Ascending aorta (tissue), 2 donors: ENCODE measurements at regions not wholly inside any gene's neighbourhood (a gene's known extent, or its start where the extent isn't known, plus 50 kb on each side); places are given as distances from the start of the nearest gene placed in this dataset.

Experiments
- DNase-seq, 2 donors: peaks; one replicate each; pipeline ENCODE4 v3.0.0-alpha.2; 2019; ENCODE audit warnings: low spot score in 2 of 2
- H3K27ac ChIP-seq, 2 donors: fragments of 200-600 bp; sonication (generic); one replicate each; pipeline ENCODE4 v1.5.1; 2016 to 2017; ENCODE audit warnings: mild to moderate bottlenecking in 1 of 2
- H3K27me3 ChIP-seq: fragments of 200-600 bp; sonication (generic); one replicate; pipeline ENCODE4 v1.5.1; 2017
- H3K36me3 ChIP-seq, 2 donors: fragments of 200-600 bp; sonication (generic); one replicate each; pipeline ENCODE4 v1.5.1; 2016
- H3K4me1 ChIP-seq, 2 donors: fragments of 200-600 bp; sonication (generic); one replicate each; pipeline ENCODE4 v1.5.1; 2016 to 2017; ENCODE audit warnings: mild to moderate bottlenecking in 1 of 2
- H3K4me3 ChIP-seq, 2 donors: fragments of 200-600 bp; sonication (generic); one replicate each; pipeline ENCODE4 v1.5.1; 2016 to 2017; ENCODE audit warnings: mild to moderate bottlenecking in 1 of 2
- H3K9me3 ChIP-seq, 2 donors: fragments of 200-600 bp; sonication (generic); one replicate each; pipeline ENCODE4 v1.5.1; 2016
- CTCF ChIP-seq, 3 experiments: fragments of 200-600 bp in 2 of 3; fragments of 450-650 bp in 1 of 3; sonication (generic) in 2 of 3; IDR thresholded peaks; one replicate each; pipeline ENCODE4 v1.5.1; 2016 to 2019; ENCODE audit warnings: antibody characterized with exemption in 3 of 3, mild to moderate bottlenecking in 1 of 3, moderate library complexity in 1 of 3
- intact Hi-C: fragments of 100-400 bp; cut with DNase I; formaldehyde crosslinking; loops from one replicate; pipeline ENCODE4 v1.15.1; 2023

DNA sequence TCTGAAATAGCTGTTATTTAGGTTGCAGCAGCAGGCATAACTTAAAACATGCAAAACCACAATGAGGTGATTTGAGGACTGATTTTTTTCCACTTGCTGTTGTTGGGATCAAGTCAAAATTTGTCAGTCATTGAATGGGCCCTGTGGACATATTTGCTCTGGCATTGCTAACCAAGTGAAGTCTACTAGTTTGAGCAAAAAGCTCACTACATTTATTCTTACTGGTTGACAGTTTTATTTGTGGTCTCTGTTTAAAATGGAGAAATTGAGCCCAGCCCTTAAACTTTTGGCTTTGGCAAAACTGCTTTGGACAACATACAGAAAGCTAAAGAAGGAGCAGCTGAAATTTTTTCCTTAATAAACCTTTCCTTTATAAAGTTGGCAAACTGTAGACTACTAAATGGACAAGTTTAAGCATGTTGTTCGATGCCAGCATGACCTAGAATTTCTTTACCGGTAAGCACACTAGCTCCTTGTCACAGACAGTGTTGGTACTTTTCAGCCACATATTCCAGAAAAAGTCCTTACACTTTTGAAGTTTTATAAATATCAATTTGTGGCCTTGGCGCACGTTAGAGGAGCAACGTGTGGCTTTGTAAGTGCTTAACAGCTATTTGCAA lies 234.6 kb downstream of the USP25 start:
- no peak for DNase-seq
- TF ChIP-seq CTCF (IDR thresholded peaks at IDR 0.05), result no peak
- Histone ChIP-seq H3K4me1 (no peaks in the 10 kb centered on the region), H3K4me3 (no peak overlapping the region), H3K27me3 (no peaks in the 10 kb centered on the region), H3K9me3 (no peaks in the 10 kb centered on the region), H3K27ac (no peak overlapping the region), H3K36me3 (no peaks in the 10 kb centered on the region)
- intact Hi-C loops, result no loop called here

GRCh38 chr21:15966231-15966630 lies 236.4 kb downstream of the USP25 start:
- Histone ChIP-seq H3K4me3 (no peak overlapping the region), H3K27ac (no peak overlapping the region), H3K27me3 (no peaks in the 10 kb centered on the region), H3K9me3 (no peaks in the 10 kb centered on the region), H3K4me1 (no peaks in the 10 kb centered on the region), H3K36me3 (no peaks in the 10 kb centered on the region)
- no peak for DNase-seq
- no peak for TF ChIP-seq CTCF (IDR thresholded peaks at IDR 0.05)
- intact Hi-C loops, result no loop called here

GRCh38 chr21:15966651-15967050 lies 236.9 kb downstream of the USP25 start:
- H3K36me3 ChIP-seq, result no peaks in the 10 kb centered on the region
- H3K4me3 ChIP-seq, result no peak overlapping the region
- no peaks in the 10 kb centered on the region for H3K4me1 ChIP-seq
- no peak for DNase-seq
- no peak for TF ChIP-seq CTCF (IDR thresholded peaks at IDR 0.05)
- H3K9me3 ChIP-seq, result no peaks in the 10 kb centered on the region
- no peak overlapping the region for H3K27ac ChIP-seq
- intact Hi-C loops, result no loop called here
- no peaks in the 10 kb centered on the region for H3K27me3 ChIP-seq

DNA sequence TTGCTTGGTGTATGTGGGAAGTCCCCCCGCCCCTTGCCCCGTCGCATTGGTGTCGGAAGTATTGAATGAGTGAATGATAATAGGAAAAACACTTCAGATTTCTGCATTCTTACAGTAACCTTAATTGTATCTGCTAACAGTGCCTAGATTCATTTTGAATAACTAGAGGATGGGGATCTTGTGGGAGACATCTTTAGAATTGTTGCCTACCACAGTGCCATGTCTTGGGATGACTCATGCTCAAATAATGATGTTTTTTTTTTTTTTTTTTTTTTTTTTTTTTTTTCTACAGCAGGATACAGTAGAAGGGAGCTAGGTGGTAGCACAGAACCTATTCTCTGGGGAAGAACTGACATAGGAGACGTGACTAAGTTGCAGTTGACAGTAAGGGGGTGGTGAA lies 237.9 kb downstream of the USP25 start:
- H3K9me3 ChIP-seq, result no peaks in the 10 kb centered on the region
- no peak overlapping the region for H3K4me3 ChIP-seq
- TF ChIP-seq CTCF (IDR thresholded peaks at IDR 0.05), result no peak
- DNase-seq, result no peak
- no peak overlapping the region for H3K27ac ChIP-seq
- H3K4me1 ChIP-seq, result no peaks in the 10 kb centered on the region
- no peaks in the 10 kb centered on the region for H3K27me3 ChIP-seq
- intact Hi-C loops, result no loop called here
- H3K36me3 ChIP-seq, result no peaks in the 10 kb centered on the region

DNA sequence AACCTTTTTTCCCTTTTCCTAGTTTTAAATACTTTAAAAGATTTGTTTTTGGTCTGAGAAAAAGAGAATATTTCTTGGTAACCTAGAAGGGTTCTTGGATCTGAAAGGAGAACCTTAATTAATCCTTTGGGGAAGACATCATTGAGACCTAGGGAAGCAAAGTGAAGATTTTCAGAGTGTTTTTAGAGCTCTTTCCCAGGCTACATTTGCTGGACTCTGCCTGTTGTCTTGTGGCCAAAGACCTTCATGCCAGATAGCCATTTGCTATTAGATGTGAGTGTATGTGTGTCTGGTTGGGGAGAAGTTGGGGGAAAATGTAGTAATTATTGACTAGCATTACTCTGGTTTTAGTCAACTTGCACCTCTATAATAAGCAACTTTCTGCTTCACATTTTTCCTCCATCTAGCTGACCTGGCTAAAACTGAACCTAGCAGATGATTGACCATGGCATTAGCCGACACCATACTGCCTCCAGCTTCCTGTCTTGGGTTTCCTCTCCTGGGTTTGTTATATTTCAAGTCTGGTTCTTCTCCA lies 239.1 kb downstream of the USP25 start:
- intact Hi-C loops, result no loop called here
- H3K9me3 ChIP-seq, result no peaks in the 10 kb centered on the region
- no peak for DNase-seq

More for the DNA sequence above, 239.1 kb downstream of the USP25 start:
- no peak for TF ChIP-seq CTCF (IDR thresholded peaks at IDR 0.05)
- Histone ChIP-seq H3K4me1 (no peaks in the 10 kb centered on the region), H3K27me3 (no peaks in the 10 kb centered on the region), H3K27ac (no peak overlapping the region), H3K36me3 (no peaks in the 10 kb centered on the region), H3K4me3 (no peak overlapping the region)
